ENCODE measurements at regions not wholly inside any gene's neighbourhood (a gene's known extent, or its start where the extent isn't known, plus 50 kb on each side); places are given as distances from the start of the nearest gene placed in this dataset.

GRCh38 chr3:96059301-96059700 is 755.1 kb upstream of the EPHA6 start:
- Histone ChIP-seq H3K36me3 (replicated peaks in 1 of 2; ENCODE audit: control insufficient read depth in 2 of 2, insufficient read depth in 2 of 2, low read length in 2 of 2) (no peaks in the 10 kb centered on the region), H3K27me3 (ENCODE audit: control insufficient read depth in 3 of 3, insufficient read depth in 3 of 3, low read depth in 1 of 3, low read length in 3 of 3) (no peaks in the 10 kb centered on the region), H2AK5ac (ENCODE audit: low read depth, low read length) (no peak overlapping the region), H4K91ac (ENCODE audit: low read depth, low read length, poor library complexity) (no peak overlapping the region), H3K18ac (ENCODE audit: low read length) (no peak overlapping the region), H3K23ac (ENCODE audit: low read depth, low read length, poor library complexity) (no peak overlapping the region), H3K79me1 (ENCODE audit: low read depth, low read length) (no peaks in the 10 kb centered on the region), H2BK120ac (ENCODE audit: low read depth, low read length) (no peak overlapping the region), H4K8ac (ENCODE audit: low read depth, low read length) (no peak overlapping the region), H3K4me1 (ENCODE audit: control insufficient read depth in 2 of 2, insufficient read depth in 1 of 2, low read depth in 1 of 2, low read length in 2 of 2) (no peaks in the 10 kb centered on the region), H3K9me3 (replicated peaks in 1 of 2; ENCODE audit: control insufficient read depth in 2 of 2, insufficient read depth in 1 of 2, low read depth in 1 of 2, low read length in 2 of 2) (no peaks in the 10 kb centered on the region), H3K27ac (replicated peaks; ENCODE audit: low read length) (no peak overlapping the region), H3K4me3 (ENCODE audit: low read length in 2 of 2) (no peak overlapping the region), H3K9ac (ENCODE audit: low read depth, low read length, poor library complexity) (no peak overlapping the region), H2BK5ac (ENCODE audit: low read length) (no peak overlapping the region), H3K4ac (ENCODE audit: low read length) (no peak overlapping the region), H2BK12ac (ENCODE audit: low read length) (no peak overlapping the region), H3K14ac (ENCODE audit: low read length) (no peak overlapping the region), H3K4me2 (ENCODE audit: insufficient read depth, low read length, poor library complexity, severe bottlenecking) (no peak overlapping the region), H2AFZ (ENCODE audit: low read length) (no peak overlapping the region), H2BK15ac (ENCODE audit: low read length) (no peak overlapping the region)
- no peak for DNase-seq (ENCODE audit: low spot score)
- WGBS, 2 donors (ENCODE audit: extremely low coverage in 2 of 2, insufficient read length in 2 of 2, insufficient replicate concordance in 1 of 2) = no CpG with 5 or more reads among the region's 1 CpG

- Histone ChIP-seq H2BK12ac (ENCODE audit: low read length) (peak overlapping the region; percentile 30), H3K4ac (ENCODE audit: low read length) (no peak overlapping the region), H3K14ac (ENCODE audit: low read length) (peak overlapping the region; percentile 97), H2AK5ac (ENCODE audit: low read depth, low read length) (no peak overlapping the region), H4K91ac (ENCODE audit: low read depth, low read length, poor library complexity) (no peak overlapping the region), H3K4me3 (ENCODE audit: low read length in 2 of 2) (peak overlapping the region in 1 of 2 donors; percentile 50), H3K79me1 (ENCODE audit: low read depth, low read length) (no peaks in the 10 kb centered on the region), H4K8ac (ENCODE audit: low read depth, low read length) (no peak overlapping the region), H3K9ac (ENCODE audit: low read depth, low read length, poor library complexity) (no peak overlapping the region), H3K36me3 (replicated peaks in 1 of 2; ENCODE audit: control insufficient read depth in 2 of 2, insufficient read depth in 2 of 2, low read length in 2 of 2) (no peaks in the 10 kb centered on the region), H2BK15ac (ENCODE audit: low read length) (peak overlapping the region; percentile 58), H3K9me3 (replicated peaks in 1 of 2; ENCODE audit: control insufficient read depth in 2 of 2, insufficient read depth in 1 of 2, low read depth in 1 of 2, low read length in 2 of 2) (peaks cover 0 to 2% of the 10 kb centered on the region in 2 donors), H3K18ac (ENCODE audit: low read length) (no peak overlapping the region), H2AFZ (ENCODE audit: low read length) (no peak overlapping the region), H3K27me3 (ENCODE audit: control insufficient read depth in 3 of 3, insufficient read depth in 3 of 3, low read depth in 1 of 3, low read length in 3 of 3) (no peaks in the 10 kb centered on the region), H2BK5ac (ENCODE audit: low read length) (no peak overlapping the region), H3K4me2 (ENCODE audit: insufficient read depth, low read length, poor library complexity, severe bottlenecking) (no peak overlapping the region), H2BK120ac (ENCODE audit: low read depth, low read length) (no peak overlapping the region), H3K27ac (replicated peaks; ENCODE audit: low read length) (no peak overlapping the region), H3K23ac (ENCODE audit: low read depth, low read length, poor library complexity) (no peak overlapping the region), H3K4me1 (ENCODE audit: control insufficient read depth in 2 of 2, insufficient read depth in 1 of 2, low read depth in 1 of 2, low read length in 2 of 2) (no peaks in the 10 kb centered on the region)
- no CpG with 5 or more reads among the region's 1 CpG for WGBS, 2 donors (ENCODE audit: extremely low coverage in 2 of 2, insufficient read length in 2 of 2, insufficient replicate concordance in 1 of 2)
- DNase-seq (ENCODE audit: low spot score) = no peak
Measured at GRCh38 chr3:96069065-96069464, 745.3 kb upstream of the EPHA6 start.

GRCh38 chr3:96070678-96071077 is 743.7 kb upstream of the EPHA6 start:
- H2BK12ac ChIP-seq (ENCODE audit: low read length) = no peak overlapping the region
- no peaks in the 10 kb centered on the region for H3K4me1 ChIP-seq (ENCODE audit: control insufficient read depth in 2 of 2, insufficient read depth in 1 of 2, low read depth in 1 of 2, low read length in 2 of 2)
- H4K91ac ChIP-seq (ENCODE audit: low read depth, low read length, poor library complexity) = no peak overlapping the region
- no peak overlapping the region for H4K8ac ChIP-seq (ENCODE audit: low read depth, low read length)
- H3K14ac ChIP-seq (ENCODE audit: low read length) = no peak overlapping the region
- H2AK5ac ChIP-seq (ENCODE audit: low read depth, low read length) = no peak overlapping the region
- H3K9me3 ChIP-seq (replicated peaks in 1 of 2; ENCODE audit: control insufficient read depth in 2 of 2, insufficient read depth in 1 of 2, low read depth in 1 of 2, low read length in 2 of 2) = peaks cover 0 to 2% of the 10 kb centered on the region in 2 donors
- H3K18ac ChIP-seq (ENCODE audit: low read length) = no peak overlapping the region
- no peak overlapping the region for H3K4me2 ChIP-seq (ENCODE audit: insufficient read depth, low read length, poor library complexity, severe bottlenecking)
- H3K36me3 ChIP-seq (replicated peaks in 1 of 2; ENCODE audit: control insufficient read depth in 2 of 2, insufficient read depth in 2 of 2, low read length in 2 of 2) = no peaks in the 10 kb centered on the region
- H2BK120ac ChIP-seq (ENCODE audit: low read depth, low read length) = no peak overlapping the region
- H3K27ac ChIP-seq (replicated peaks; ENCODE audit: low read length) = no peak overlapping the region
- H3K4ac ChIP-seq (ENCODE audit: low read length) = no peak overlapping the region
- H2BK15ac ChIP-seq (ENCODE audit: low read length) = no peak overlapping the region
- H3K9ac ChIP-seq (ENCODE audit: low read depth, low read length, poor library complexity) = no peak overlapping the region
- no peaks in the 10 kb centered on the region for H3K79me1 ChIP-seq (ENCODE audit: low read depth, low read length)
- no peak for DNase-seq (ENCODE audit: low spot score)
- H2BK5ac ChIP-seq (ENCODE audit: low read length) = no peak overlapping the region
- H2AFZ ChIP-seq (ENCODE audit: low read length) = no peak overlapping the region
- no peaks in the 10 kb centered on the region for H3K27me3 ChIP-seq (ENCODE audit: control insufficient read depth in 3 of 3, insufficient read depth in 3 of 3, low read depth in 1 of 3, low read length in 3 of 3)
- no peak overlapping the region for H3K4me3 ChIP-seq (ENCODE audit: low read length in 2 of 2)
- H3K23ac ChIP-seq (ENCODE audit: low read depth, low read length, poor library complexity) = no peak overlapping the region

- no peak overlapping the region for H3K14ac ChIP-seq (ENCODE audit: low read length)
- H3K9me3 ChIP-seq (replicated peaks in 1 of 2; ENCODE audit: control insufficient read depth in 2 of 2, insufficient read depth in 1 of 2, low read depth in 1 of 2, low read length in 2 of 2) = peaks cover 0 to 2% of the 10 kb centered on the region in 2 donors
- no peak overlapping the region for H3K4me2 ChIP-seq (ENCODE audit: insufficient read depth, low read length, poor library complexity, severe bottlenecking)
- H3K18ac ChIP-seq (ENCODE audit: low read length) = no peak overlapping the region
- H3K27me3 ChIP-seq (ENCODE audit: control insufficient read depth in 3 of 3, insufficient read depth in 3 of 3, low read depth in 1 of 3, low read length in 3 of 3) = no peaks in the 10 kb centered on the region
- H3K4ac ChIP-seq (ENCODE audit: low read length) = no peak overlapping the region
- DNase-seq (ENCODE audit: low spot score) = no peak
- no peak overlapping the region for H2BK120ac ChIP-seq (ENCODE audit: low read depth, low read length)
- no peak overlapping the region for H2BK12ac ChIP-seq (ENCODE audit: low read length)
- WGBS, 2 donors (ENCODE audit: extremely low coverage in 2 of 2, insufficient read length in 2 of 2, insufficient replicate concordance in 1 of 2) = no CpG with 5 or more reads among the region's 5 CpGs
- no peaks in the 10 kb centered on the region for H3K4me1 ChIP-seq (ENCODE audit: control insufficient read depth in 2 of 2, insufficient read depth in 1 of 2, low read depth in 1 of 2, low read length in 2 of 2)
- H3K23ac ChIP-seq (ENCODE audit: low read depth, low read length, poor library complexity) = no peak overlapping the region
- H4K91ac ChIP-seq (ENCODE audit: low read depth, low read length, poor library complexity) = no peak overlapping the region
- H2AFZ ChIP-seq (ENCODE audit: low read length) = no peak overlapping the region
- no peak overlapping the region for H4K8ac ChIP-seq (ENCODE audit: low read depth, low read length)
- H3K27ac ChIP-seq (replicated peaks; ENCODE audit: low read length) = no peak overlapping the region
- no peaks in the 10 kb centered on the region for H3K79me1 ChIP-seq (ENCODE audit: low read depth, low read length)
- H3K4me3 ChIP-seq (ENCODE audit: low read length in 2 of 2) = no peak overlapping the region
- no peak overlapping the region for H2BK15ac ChIP-seq (ENCODE audit: low read length)
- no peak overlapping the region for H2AK5ac ChIP-seq (ENCODE audit: low read depth, low read length)
- no peak overlapping the region for H3K9ac ChIP-seq (ENCODE audit: low read depth, low read length, poor library complexity)
- no peak overlapping the region for H2BK5ac ChIP-seq (ENCODE audit: low read length)
- H3K36me3 ChIP-seq (replicated peaks in 1 of 2; ENCODE audit: control insufficient read depth in 2 of 2, insufficient read depth in 2 of 2, low read length in 2 of 2) = no peaks in the 10 kb centered on the region
Measured at GRCh38 chr3:96071097-96071496, 743.3 kb upstream of the EPHA6 start.

Measured in neuronal stem cell (in vitro differentiated cells).